ENCODE measurements at regions not wholly inside any gene's neighbourhood (a gene's known extent, or its start where the extent isn't known, plus 50 kb on each side); places are given as distances from the start of the nearest gene placed in this dataset.

DNA sequence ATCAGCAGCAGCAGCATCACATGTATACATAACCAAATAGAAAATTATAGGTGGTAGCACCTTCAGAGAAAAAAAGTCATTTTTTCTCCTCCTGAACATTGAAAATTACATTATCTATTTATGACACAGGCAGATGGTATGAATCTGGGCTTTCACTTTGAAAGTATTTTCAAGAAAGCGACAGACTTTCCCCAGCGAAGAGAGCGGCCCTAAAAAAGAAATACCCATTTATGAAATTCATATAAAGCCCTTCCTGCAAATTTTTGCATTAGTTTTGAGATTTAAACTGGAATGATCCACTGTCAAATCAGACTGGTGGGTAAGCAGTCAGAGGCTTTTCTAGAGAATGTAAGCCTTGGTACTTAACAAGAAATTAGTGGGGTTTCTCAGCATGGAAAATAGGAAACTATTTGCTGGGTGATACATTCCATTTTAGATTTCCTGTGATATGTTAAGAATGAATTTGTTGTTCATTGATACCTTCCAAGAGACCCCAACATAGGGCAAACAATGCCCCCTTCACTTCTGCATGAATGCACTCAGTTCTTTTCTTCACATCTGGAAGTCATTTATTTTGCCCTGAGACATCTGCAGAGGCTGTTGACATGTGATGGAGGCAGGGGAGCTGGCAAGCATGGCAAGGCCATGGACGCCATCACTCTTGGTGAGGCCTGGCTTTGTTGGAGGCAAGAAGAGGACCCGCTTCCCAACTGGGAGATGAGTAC, 147.0 kb downstream of the LINC00237 start:
- no peaks in the 10 kb centered on the region for H3K9me3 ChIP-seq (ENCODE audit: low read length)
- no peak for ATAC-seq
- H3K79me2 ChIP-seq (ENCODE audit: insufficient read depth, low read length) = no peaks in the 10 kb centered on the region
- H3K4me2 ChIP-seq (ENCODE audit: low read depth, low read length) = no peak overlapping the region
- no peak for FAIRE-seq
- DNase-seq (ENCODE audit: low spot score) = no peak
- in situ Hi-C loops (cut with HindIII; ENCODE audit: extremely low pct_ligation_motif_present, low pct_unique_long_range_greater_than_20kb) (no loop called here), intact Hi-C loops (cut with micrococcal nuclease; ENCODE audit: unreplicated experiment) (no loop called here)
- CTCF ChIA-PET (ENCODE audit: low intra/inter-chr PET ratio, low total read pairs) = no interaction called here
- H4K20me1 ChIP-seq (ENCODE audit: insufficient read depth, low read length) = no peaks in the 10 kb centered on the region
- H3K4me3 ChIP-seq (replicated peaks in 1 of 3; ENCODE audit: insufficient read depth in 1 of 3, low read depth in 2 of 3, low read length in 3 of 3) = no peak overlapping the region
- H3K36me3 ChIP-seq (replicated peaks in 1 of 2; ENCODE audit: control insufficient read depth in 1 of 2, insufficient read depth in 2 of 2, low read length in 2 of 2) = no peaks in the 10 kb centered on the region
- H3K9ac ChIP-seq (ENCODE audit: insufficient read depth, low read depth, low read length) = no peak overlapping the region
- 70% methylated on average over 5 of the region's 5 CpGs for WGBS (ENCODE audit: low lambda C conversion rate)
- no peak overlapping the region for H2AFZ ChIP-seq (ENCODE audit: low read length)
- H3K27ac ChIP-seq (ENCODE audit: extremely low read length, insufficient read depth, low read length) = no peak overlapping the region
- BruUV-seq (replicated peaks) = no TSS peak
- POLR2A ChIA-PET = no interaction called here
- no peaks in the 10 kb centered on the region for H3K4me1 ChIP-seq (ENCODE audit: insufficient read depth, low read length)
- TF ChIP-seq ZZZ3 (CRISPR knock-in tag; IDR thresholded peaks at IDR 0.05; ENCODE audit: borderline replicate concordance) = no peak
- no peak for TF ChIP-seq ETV5 (CRISPR knock-in tag; IDR thresholded peaks at IDR 0.05; ENCODE audit: borderline replicate concordance)
- TF ChIP-seq PAWR (CRISPR knock-in tag; IDR thresholded peaks at IDR 0.05; ENCODE audit: borderline replicate concordance) = no peak
- TF ChIP-seq, protein P1, sequence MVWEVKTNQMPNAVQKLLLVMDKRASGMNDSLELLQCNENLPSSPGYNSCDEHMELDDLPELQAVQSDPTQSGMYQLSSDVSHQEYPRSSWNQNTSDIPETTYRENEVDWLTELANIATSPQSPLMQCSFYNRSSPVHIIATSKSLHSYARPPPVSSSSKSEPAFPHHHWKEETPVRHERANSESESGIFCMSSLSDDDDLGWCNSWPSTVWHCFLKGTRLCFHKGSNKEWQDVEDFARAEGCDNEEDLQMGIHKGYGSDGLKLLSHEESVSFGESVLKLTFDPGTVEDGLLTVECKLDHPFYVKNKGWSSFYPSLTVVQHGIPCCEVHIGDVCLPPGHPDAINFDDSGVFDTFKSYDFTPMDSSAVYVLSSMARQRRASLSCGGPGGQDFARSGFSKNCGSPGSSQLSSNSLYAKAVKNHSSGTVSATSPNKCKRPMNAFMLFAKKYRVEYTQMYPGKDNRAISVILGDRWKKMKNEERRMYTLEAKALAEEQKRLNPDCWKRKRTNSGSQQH (CRISPR knock-in tag; IDR thresholded peaks at IDR 0.05; ENCODE audit: low read depth) = no peak
- no peak for TF ChIP-seq SIN3A (IDR thresholded peaks at IDR 0.05; ENCODE audit: borderline replicate concordance, low read depth, low read length)
- no peak for TF ChIP-seq JUND (CRISPR knock-in tag; IDR thresholded peaks at IDR 0.05)
- TF ChIP-seq FOXC1 (CRISPR knock-in tag; IDR thresholded peaks at IDR 0.05; ENCODE audit: borderline replicate concordance) = no peak
- TF ChIP-seq MATR3 (CRISPR knock-in tag; IDR thresholded peaks at IDR 0.05) = no peak
- TF ChIP-seq, protein P2, sequence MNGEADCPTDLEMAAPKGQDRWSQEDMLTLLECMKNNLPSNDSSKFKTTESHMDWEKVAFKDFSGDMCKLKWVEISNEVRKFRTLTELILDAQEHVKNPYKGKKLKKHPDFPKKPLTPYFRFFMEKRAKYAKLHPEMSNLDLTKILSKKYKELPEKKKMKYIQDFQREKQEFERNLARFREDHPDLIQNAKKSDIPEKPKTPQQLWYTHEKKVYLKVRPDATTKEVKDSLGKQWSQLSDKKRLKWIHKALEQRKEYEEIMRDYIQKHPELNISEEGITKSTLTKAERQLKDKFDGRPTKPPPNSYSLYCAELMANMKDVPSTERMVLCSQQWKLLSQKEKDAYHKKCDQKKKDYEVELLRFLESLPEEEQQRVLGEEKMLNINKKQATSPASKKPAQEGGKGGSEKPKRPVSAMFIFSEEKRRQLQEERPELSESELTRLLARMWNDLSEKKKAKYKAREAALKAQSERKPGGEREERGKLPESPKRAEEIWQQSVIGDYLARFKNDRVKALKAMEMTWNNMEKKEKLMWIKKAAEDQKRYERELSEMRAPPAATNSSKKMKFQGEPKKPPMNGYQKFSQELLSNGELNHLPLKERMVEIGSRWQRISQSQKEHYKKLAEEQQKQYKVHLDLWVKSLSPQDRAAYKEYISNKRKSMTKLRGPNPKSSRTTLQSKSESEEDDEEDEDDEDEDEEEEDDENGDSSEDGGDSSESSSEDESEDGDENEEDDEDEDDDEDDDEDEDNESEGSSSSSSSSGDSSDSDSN (CRISPR knock-in tag; IDR thresholded peaks at IDR 0.05) = no peak
- no peak for TF ChIP-seq MXI1 (IDR thresholded peaks at IDR 0.05; ENCODE audit: borderline replicate concordance, low read depth, low read length)
- TF ChIP-seq ZNF510 (CRISPR knock-in tag; IDR thresholded peaks at IDR 0.05; ENCODE audit: low read depth) = no peak
- TF ChIP-seq KLF13 (CRISPR knock-in tag; IDR thresholded peaks at IDR 0.05) = no peak
- TF ChIP-seq, protein P3, sequence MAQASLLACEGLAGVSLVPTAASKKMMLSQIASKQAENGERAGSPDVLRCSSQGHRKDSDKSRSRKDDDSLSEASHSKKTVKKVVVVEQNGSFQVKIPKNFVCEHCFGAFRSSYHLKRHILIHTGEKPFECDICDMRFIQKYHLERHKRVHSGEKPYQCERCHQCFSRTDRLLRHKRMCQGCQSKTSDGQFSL (CRISPR knock-in tag; IDR thresholded peaks at IDR 0.05) = no peak
- no peak for TF ChIP-seq ZEB1 (IDR thresholded peaks at IDR 0.05; ENCODE audit: insufficient replicate concordance, low read depth)
- no peak for TF ChIP-seq ZNF724P (CRISPR knock-in tag; IDR thresholded peaks at IDR 0.05; ENCODE audit: borderline replicate concordance)
- no peak for TF ChIP-seq SP140L (CRISPR knock-in tag; IDR thresholded peaks at IDR 0.05; ENCODE audit: borderline replicate concordance)
- no peak for TF ChIP-seq NCOA1 (CRISPR knock-in tag; IDR thresholded peaks at IDR 0.05)
- peaks cover 11 to 39% of the 10 kb centered on the region in 2 experiments for H3K27me3 ChIP-seq (ENCODE audit: control insufficient read depth in 1 of 2, insufficient read depth in 2 of 2, low read length in 2 of 2)
